ENCODE measurements at regions not wholly inside any gene's neighbourhood (a gene's known extent, or its start where the extent isn't known, plus 50 kb on each side); places are given as distances from the start of the nearest gene placed in this dataset.
"Not testable (repeated sequence)": the region's sequence is repeated elsewhere in the genome, so short reads cannot be mapped to it uniquely, and the experiment has no call there.

GRCh38 chr3:20930034-20930433, 744.0 kb upstream of the SGO1 start:
- no peak for FAIRE-seq
- no peak for DNase-seq (ENCODE audit: low spot score in 2 of 2)

GRCh38 chr3:20924646-20925385, 738.8 kb upstream of the SGO1 start:
- DNase-seq (ENCODE audit: low spot score in 2 of 2) (no peak), FAIRE-seq (no peak)

- FAIRE-seq; DNase-seq (ENCODE audit: low spot score in 2 of 2): not testable (repeated sequence)
These were observed 735.1 kb upstream of the SGO1 start for GRCh38 chr3:20921112-20921511.

GRCh38 chr3:20916951-20917606, 731.1 kb upstream of the SGO1 start:
- DNase-seq (ENCODE audit: low spot score in 2 of 2) (no peak), FAIRE-seq (no peak)

GRCh38 chr3:20914310-20914709, 728.3 kb upstream of the SGO1 start:
- DNase-seq (ENCODE audit: low spot score in 2 of 2) (no peak), FAIRE-seq (no peak)

GRCh38 chr3:20912406-20912805, 726.4 kb upstream of the SGO1 start:
- DNase-seq (ENCODE audit: low spot score in 2 of 2) (no peak), FAIRE-seq (no peak)

GRCh38 chr3:20909511-20909910, 723.5 kb upstream of the SGO1 start:
- no peak for DNase-seq (ENCODE audit: low spot score in 2 of 2)
- no peak for FAIRE-seq

- FAIRE-seq (no peak), DNase-seq (ENCODE audit: low spot score in 2 of 2) (no peak)
These were observed 719.3 kb upstream of the SGO1 start for GRCh38 chr3:20905210-20905805.

- no peak for FAIRE-seq
- DNase-seq (ENCODE audit: low spot score in 2 of 2): no peak
These were observed 718.7 kb upstream of the SGO1 start for GRCh38 chr3:20904671-20905070.

- DNase-seq (ENCODE audit: low spot score in 2 of 2): no peak
- no peak for FAIRE-seq
These were observed 713.0 kb upstream of the SGO1 start for GRCh38 chr3:20898962-20899361.

- DNase-seq (ENCODE audit: low spot score in 2 of 2) (no peak), FAIRE-seq (no peak)
These were observed 704.1 kb upstream of the SGO1 start for GRCh38 chr3:20890111-20890519.

GRCh38 chr3:20878691-20879090, 692.7 kb upstream of the SGO1 start:
- DNase-seq (ENCODE audit: low spot score in 2 of 2) (no peak), FAIRE-seq (no peak)

GRCh38 chr3:20873235-20873634, 687.2 kb upstream of the SGO1 start:
- FAIRE-seq: no peak
- DNase-seq (ENCODE audit: low spot score in 2 of 2): no peak

GRCh38 chr3:20870106-20870899, 684.3 kb upstream of the SGO1 start:
- DNase-seq (ENCODE audit: low spot score in 2 of 2): no peak
- FAIRE-seq: no peak

GRCh38 chr3:20865803-20866202, 679.8 kb upstream of the SGO1 start:
- no peak for FAIRE-seq

GRCh38 chr3:20861454-20861853, 675.4 kb upstream of the SGO1 start:
- DNase-seq (ENCODE audit: low spot score in 2 of 2) (no peak), FAIRE-seq (no peak)

More at GRCh38 chr3:20865803-20866202, 679.8 kb upstream of the SGO1 start:
- no peak for DNase-seq (ENCODE audit: low spot score in 2 of 2)

- DNase-seq (ENCODE audit: low spot score in 2 of 2): no peak
These were observed 671.6 kb upstream of the SGO1 start for GRCh38 chr3:20857636-20858035.

GRCh38 chr3:20853890-20854289, 667.9 kb upstream of the SGO1 start:
- DNase-seq (ENCODE audit: low spot score in 2 of 2) (no peak), FAIRE-seq (no peak)

More at GRCh38 chr3:20857636-20858035, 671.6 kb upstream of the SGO1 start:
- FAIRE-seq: no peak

- FAIRE-seq: no peak
- no peak for DNase-seq (ENCODE audit: low spot score in 2 of 2)
These were observed 666.7 kb upstream of the SGO1 start for GRCh38 chr3:20852712-20853111.

GRCh38 chr3:20849975-20850374, 664.0 kb upstream of the SGO1 start:
- FAIRE-seq: no peak

GRCh38 chr3:20846832-20847231, 660.8 kb upstream of the SGO1 start:
- DNase-seq (ENCODE audit: low spot score in 2 of 2) (no peak), FAIRE-seq (no peak)

More at GRCh38 chr3:20849975-20850374, 664.0 kb upstream of the SGO1 start:
- no peak for DNase-seq (ENCODE audit: low spot score in 2 of 2)

Measured in frontal cortex (tissue), 3 donors.